Transverse colon (tissue), 4 donors: ENCODE measurements at regions not wholly inside any gene's neighbourhood (a gene's known extent, or its start where the extent isn't known, plus 50 kb on each side); places are given as distances from the start of the nearest gene placed in this dataset.

Source experiments
- EP300 ChIP-seq: sonication (generic); formaldehyde crosslinking; IDR thresholded peaks from one replicate; pipeline ENCODE4 v1.6.1; 2017; ENCODE audit warnings: antibody characterized with exemption, low read depth
- POLR2A ChIP-seq: fragments of 450-650 bp; IDR thresholded peaks from one replicate; pipeline ENCODE4 v1.6.1; 2016; ENCODE audit warnings: antibody characterized with exemption, mild to moderate bottlenecking, moderate library complexity
- POLR2AphosphoS5 ChIP-seq, 3 donors: sonication (generic); formaldehyde crosslinking; IDR thresholded peaks; one replicate each; pipeline ENCODE4 v1.6.1; 2016; ENCODE audit warnings: antibody characterized with exemption in 3 of 3
- TF ChIP-seq, protein P1 (sequence below), 5 experiments: fragments of 200-600 bp in 3 of 5; fragments of 450-650 bp in 2 of 5; sonication (generic) in 3 of 5; IDR thresholded peaks; 1 replicate in 2 of 5; 2 replicates in 3 of 5; pipeline ENCODE4 v1.5.1; 2016 to 2017; ENCODE audit warnings: antibody characterized with exemption in 5 of 5, inconsistent platforms in 3 of 5, mild to moderate bottlenecking in 2 of 5, moderate library complexity in 1 of 5

DNA sequence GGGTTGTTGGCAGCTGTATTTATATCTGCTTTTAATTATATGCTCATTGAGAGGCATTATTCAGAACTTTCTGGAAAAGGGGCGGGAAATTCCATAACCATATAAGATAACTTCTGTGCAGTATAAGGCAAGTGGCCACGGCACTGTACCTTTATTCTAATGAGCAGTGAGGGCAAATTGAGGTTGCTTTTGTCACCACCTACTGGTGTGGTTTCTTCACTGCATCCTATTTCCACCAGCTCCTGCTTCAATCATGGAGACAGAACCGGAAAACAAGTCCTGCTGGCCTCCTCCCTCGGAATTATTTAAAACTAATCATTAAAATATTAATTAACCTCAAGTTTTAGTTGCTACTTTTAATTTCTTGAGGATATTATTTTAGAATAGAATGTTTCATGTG, 759.4 kb downstream of the CBLN2 start:
- no peak for TF ChIP-seq POLR2AphosphoS5 (IDR thresholded peaks at IDR 0.05)
- TF ChIP-seq, protein P1, sequence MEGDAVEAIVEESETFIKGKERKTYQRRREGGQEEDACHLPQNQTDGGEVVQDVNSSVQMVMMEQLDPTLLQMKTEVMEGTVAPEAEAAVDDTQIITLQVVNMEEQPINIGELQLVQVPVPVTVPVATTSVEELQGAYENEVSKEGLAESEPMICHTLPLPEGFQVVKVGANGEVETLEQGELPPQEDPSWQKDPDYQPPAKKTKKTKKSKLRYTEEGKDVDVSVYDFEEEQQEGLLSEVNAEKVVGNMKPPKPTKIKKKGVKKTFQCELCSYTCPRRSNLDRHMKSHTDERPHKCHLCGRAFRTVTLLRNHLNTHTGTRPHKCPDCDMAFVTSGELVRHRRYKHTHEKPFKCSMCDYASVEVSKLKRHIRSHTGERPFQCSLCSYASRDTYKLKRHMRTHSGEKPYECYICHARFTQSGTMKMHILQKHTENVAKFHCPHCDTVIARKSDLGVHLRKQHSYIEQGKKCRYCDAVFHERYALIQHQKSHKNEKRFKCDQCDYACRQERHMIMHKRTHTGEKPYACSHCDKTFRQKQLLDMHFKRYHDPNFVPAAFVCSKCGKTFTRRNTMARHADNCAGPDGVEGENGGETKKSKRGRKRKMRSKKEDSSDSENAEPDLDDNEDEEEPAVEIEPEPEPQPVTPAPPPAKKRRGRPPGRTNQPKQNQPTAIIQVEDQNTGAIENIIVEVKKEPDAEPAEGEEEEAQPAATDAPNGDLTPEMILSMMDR (IDR thresholded peaks at IDR 0.05) = peak; percentile 11 to 34 (median 26)
- TF ChIP-seq POLR2A = no peak
- no peak for TF ChIP-seq EP300
